ENCODE measurements at regions not wholly inside any gene's neighbourhood (a gene's known extent, or its start where the extent isn't known, plus 50 kb on each side); places are given as distances from the start of the nearest gene placed in this dataset.

GRCh38 chr13:81606074-81606473 lies 1265.1 kb upstream of the SPRY2 start:
- no peak overlapping the region for H3K27ac ChIP-seq (ENCODE audit: low read length)
- no peaks in the 10 kb centered on the region for H3K27me3 ChIP-seq (ENCODE audit: insufficient read depth, low read depth, low read length)
- H3K9me3 ChIP-seq (ENCODE audit: low read length) = no peaks in the 10 kb centered on the region
- H3K9ac ChIP-seq (ENCODE audit: low read length) = no peak overlapping the region
- no peaks in the 10 kb centered on the region for H3K36me3 ChIP-seq (ENCODE audit: insufficient read depth, low read length)
- H4K20me1 ChIP-seq (ENCODE audit: insufficient read depth) = no peaks in the 10 kb centered on the region
- TF ChIP-seq MXI1 (conservative IDR thresholded peaks at IDR 0.05; ENCODE audit: poor library complexity, severe bottlenecking) = no peak
- TF ChIP-seq TAF1 (IDR thresholded peaks at IDR 0.05; ENCODE audit: low read depth) = no peak
- no peak for TF ChIP-seq EZH2 (IDR thresholded peaks at IDR 0.05; ENCODE audit: borderline replicate concordance, insufficient read depth, low read length, poor library complexity, severe bottlenecking)
- TF ChIP-seq POLR2AphosphoS5 (IDR thresholded peaks at IDR 0.05) = no peak
- TF ChIP-seq SMC3 (conservative IDR thresholded peaks at IDR 0.05; ENCODE audit: poor library complexity) = no peak
- no peak for TF ChIP-seq REST (IDR thresholded peaks at IDR 0.05; ENCODE audit: borderline replicate concordance)
- TF ChIP-seq EP300 (conservative IDR thresholded peaks at IDR 0.05; ENCODE audit: poor library complexity, severe bottlenecking) = no peak
- no peak for TF ChIP-seq RAD21 (conservative IDR thresholded peaks at IDR 0.05)
- no peak for TF ChIP-seq CTCF (IDR thresholded peaks at IDR 0.05; ENCODE audit: poor library complexity, severe bottlenecking)
- H3F3A ChIP-seq (ENCODE audit: insufficient read depth, low read length, poor library complexity, severe bottlenecking) = no peaks in the 10 kb centered on the region
- H2AFZ ChIP-seq (ENCODE audit: low read depth, low read length) = no peak overlapping the region
- H3K9me2 ChIP-seq (ENCODE audit: insufficient read depth, low read length) = no peaks in the 10 kb centered on the region
- H3K4me2 ChIP-seq (ENCODE audit: low read length) = no peak overlapping the region
- no peaks in the 10 kb centered on the region for H3K79me2 ChIP-seq (replicated peaks; ENCODE audit: insufficient read depth, low read length)
- no peak overlapping the region for H3K4me3 ChIP-seq (ENCODE audit: low read length)

- no peaks in the 10 kb centered on the region for H3K9me3 ChIP-seq (ENCODE audit: low read length)
- no peaks in the 10 kb centered on the region for H4K20me1 ChIP-seq (ENCODE audit: insufficient read depth)
- no peaks in the 10 kb centered on the region for H3K9me2 ChIP-seq (ENCODE audit: insufficient read depth, low read length)
- no peak overlapping the region for H2AFZ ChIP-seq (ENCODE audit: low read depth, low read length)
- no peak overlapping the region for H3K4me3 ChIP-seq (ENCODE audit: low read length)
- H3K27me3 ChIP-seq (ENCODE audit: insufficient read depth, low read depth, low read length) = no peaks in the 10 kb centered on the region
- no peak overlapping the region for H3K9ac ChIP-seq (ENCODE audit: low read length)
- H3F3A ChIP-seq (ENCODE audit: insufficient read depth, low read length, poor library complexity, severe bottlenecking) = no peaks in the 10 kb centered on the region
- no peaks in the 10 kb centered on the region for H3K79me2 ChIP-seq (replicated peaks; ENCODE audit: insufficient read depth, low read length)
- TF ChIP-seq SMC3 (conservative IDR thresholded peaks at IDR 0.05; ENCODE audit: poor library complexity) (no peak), POLR2AphosphoS5 (IDR thresholded peaks at IDR 0.05) (no peak)
- H3K4me2 ChIP-seq (ENCODE audit: low read length) = no peak overlapping the region
- no peak overlapping the region for H3K27ac ChIP-seq (ENCODE audit: low read length)
- no peaks in the 10 kb centered on the region for H3K36me3 ChIP-seq (ENCODE audit: insufficient read depth, low read length)
Observed at GRCh38 chr13:81602241-81602640, 1261.3 kb upstream of the SPRY2 start.

GRCh38 chr13:81597101-81597500 lies 1256.2 kb upstream of the SPRY2 start:
- Histone ChIP-seq H4K20me1 (ENCODE audit: insufficient read depth) (no peaks in the 10 kb centered on the region), H3K36me3 (ENCODE audit: insufficient read depth, low read length) (no peaks in the 10 kb centered on the region), H2AFZ (ENCODE audit: low read depth, low read length) (no peak overlapping the region), H3F3A (ENCODE audit: insufficient read depth, low read length, poor library complexity, severe bottlenecking) (no peaks in the 10 kb centered on the region), H3K27me3 (ENCODE audit: insufficient read depth, low read depth, low read length) (no peaks in the 10 kb centered on the region), H3K4me3 (ENCODE audit: low read length) (no peak overlapping the region), H3K9ac (ENCODE audit: low read length) (no peak overlapping the region), H3K79me2 (replicated peaks; ENCODE audit: insufficient read depth, low read length) (no peaks in the 10 kb centered on the region), H3K27ac (ENCODE audit: low read length) (no peak overlapping the region), H3K4me2 (ENCODE audit: low read length) (no peak overlapping the region), H3K9me3 (ENCODE audit: low read length) (no peaks in the 10 kb centered on the region), H3K9me2 (ENCODE audit: insufficient read depth, low read length) (no peaks in the 10 kb centered on the region)
- TF ChIP-seq REST (IDR thresholded peaks at IDR 0.05; ENCODE audit: borderline replicate concordance) (no peak), MXI1 (conservative IDR thresholded peaks at IDR 0.05; ENCODE audit: poor library complexity, severe bottlenecking) (no peak), EZH2 (IDR thresholded peaks at IDR 0.05; ENCODE audit: borderline replicate concordance, insufficient read depth, low read length, poor library complexity, severe bottlenecking) (no peak), RAD21 (conservative IDR thresholded peaks at IDR 0.05) (no peak), CTCF (IDR thresholded peaks at IDR 0.05; ENCODE audit: poor library complexity, severe bottlenecking) (no peak), TAF1 (IDR thresholded peaks at IDR 0.05; ENCODE audit: low read depth) (no peak), POLR2AphosphoS5 (IDR thresholded peaks at IDR 0.05) (no peak), EP300 (conservative IDR thresholded peaks at IDR 0.05; ENCODE audit: poor library complexity, severe bottlenecking) (no peak), SMC3 (conservative IDR thresholded peaks at IDR 0.05; ENCODE audit: poor library complexity) (no peak)
